K562 (cell line): ENCODE measurements at regions not wholly inside any gene's neighbourhood (a gene's known extent, or its start where the extent isn't known, plus 50 kb on each side); places are given as distances from the start of the nearest gene placed in this dataset.

Experiments
- ASH1L ChIP-seq: fragments of 450-650 bp; IDR thresholded peaks from 2 replicates; pipeline ENCODE4 v1.6.1; 2018; ENCODE audit warnings: borderline replicate concordance, mild to moderate bottlenecking, low read depth; ENCODE audit not compliant: partially characterized antibody
- CEBPZ ChIP-seq: fragments of 150-350 bp; IDR thresholded peaks from 2 replicates; pipeline ENCODE4 v1.6.1; 2014; ENCODE audit warnings: low read depth, mild to moderate bottlenecking, low read length, borderline replicate concordance
- DIDO1 ChIP-seq: fragments of 450-650 bp; IDR thresholded peaks from 2 replicates; pipeline ENCODE4 v1.6.1; 2016; ENCODE audit warnings: low read depth, missing biosample characterization, missing genetic modification characterization
- ELF4 ChIP-seq: fragments of 450-650 bp; formaldehyde crosslinking; IDR thresholded peaks from 2 replicates; pipeline ENCODE4 v1.4.0; 2022; ENCODE audit warnings: missing genetic modification characterization
- ETV5 ChIP-seq: sonication (generic); formaldehyde crosslinking; IDR thresholded peaks from 2 replicates; pipeline ENCODE4 v1.4.0; 2020; ENCODE audit warnings: low read depth, mild to moderate bottlenecking, missing genetic modification reagents
- FOXO4 ChIP-seq: fragments of 450-650 bp; formaldehyde crosslinking; IDR thresholded peaks from 2 replicates; pipeline ENCODE4 v1.4.0; 2020; ENCODE audit warnings: mild to moderate bottlenecking, moderate library complexity
- HDAC6 ChIP-seq: IDR thresholded peaks from 2 replicates; pipeline ENCODE4 v1.6.1; 2012; ENCODE audit warnings: low read depth, mild to moderate bottlenecking, control low read depth, inconsistent platforms, low read length, moderate library complexity
- PKNOX1 ChIP-seq: fragments of 450-650 bp; IDR thresholded peaks from 2 replicates; pipeline ENCODE4 v1.6.1; 2016
- PTTG1 ChIP-seq: fragments of 450-650 bp; IDR thresholded peaks from 2 replicates; pipeline ENCODE4 v1.6.1; 2016; ENCODE audit warnings: low read depth, mild to moderate bottlenecking, missing genetic modification characterization, missing compliant biosample characterization
- SIN3A ChIP-seq, 2 experiments: fragments of 150-350 bp in 1 of 2; IDR thresholded peaks; 2 replicates each; pipeline ENCODE4 v1.6.1; 2011 to 2016; ENCODE audit warnings: borderline replicate concordance in 2 of 2, low read depth in 2 of 2, low read length in 2 of 2, mild to moderate bottlenecking in 2 of 2, moderate library complexity in 2 of 2; ENCODE audit not compliant: control insufficient read depth in 1 of 2
- ZBTB33 ChIP-seq: sonication (generic); formaldehyde crosslinking; IDR thresholded peaks from 2 replicates; pipeline ENCODE4 v1.8.1; 2023; ENCODE audit warnings: mild to moderate bottlenecking, missing genetic modification reagents
- ZNF12 ChIP-seq: sonication (generic); formaldehyde crosslinking; IDR thresholded peaks from 2 replicates; pipeline ENCODE4 v1.4.0; 2020; ENCODE audit warnings: mild to moderate bottlenecking, missing genetic modification reagents
- ZNF384 ChIP-seq: IDR thresholded peaks from 2 replicates; pipeline ENCODE4 v1.6.1; 2012; ENCODE audit warnings: low read depth, low read length, improper control_type of control experiment

- TF ChIP-seq ZNF12, result no peak
- TF ChIP-seq PKNOX1, result no peak
- TF ChIP-seq ETV5, result no peak
- TF ChIP-seq ZBTB33, result no peak
- TF ChIP-seq HDAC6, result no peak
- no peak for TF ChIP-seq ZNF384
- no peak for TF ChIP-seq ASH1L
- TF ChIP-seq CEBPZ, result no peak
- TF ChIP-seq SIN3A (IDR thresholded peaks at IDR 0.05; ENCODE audit: borderline replicate concordance in 2 of 2, control insufficient read depth in 1 of 2, low read depth in 2 of 2, low read length in 2 of 2), result no peak
- no peak for TF ChIP-seq DIDO1 (tag)
- no peak for TF ChIP-seq FOXO4
- no peak for TF ChIP-seq PTTG1 (tag)
- TF ChIP-seq ELF4 (CRISPR knock-in tag), result no peak
Observed at GRCh38 chr10:65531545-65531944, 1394.3 kb upstream of the LRRTM3 start.
